B cell (primary cell): ENCODE measurements at regions not wholly inside any gene's neighbourhood (a gene's known extent, or its start where the extent isn't known, plus 50 kb on each side); places are given as distances from the start of the nearest gene placed in this dataset.

Source experiments
- CTCF ChIP-seq: fragments of 200-600 bp; IDR thresholded peaks from one replicate; pipeline ENCODE4 v1.8.0; 2022; ENCODE audit warnings: antibody characterized with exemption, mild to moderate bottlenecking
- EZH2 ChIP-seq: IDR thresholded peaks from 2 replicates; pipeline ENCODE4 v1.6.1; 2012; ENCODE audit warnings: borderline replicate concordance, low read depth, mild to moderate bottlenecking, moderate library complexity, low read length; ENCODE audit not compliant: insufficient read depth, poor library complexity, severe bottlenecking

- no peak for TF ChIP-seq CTCF
- TF ChIP-seq EZH2, result no peak
These were observed 291.2 kb downstream of the CDH26 start for GRCh38 chr20:60249436-60249835.
